MM.1S (cell line): ENCODE measurements at regions not wholly inside any gene's neighbourhood (a gene's known extent, or its start where the extent isn't known, plus 50 kb on each side); places are given as distances from the start of the nearest gene placed in this dataset.

Source experiments
- DNase-seq: peaks from one replicate; pipeline ENCODE4 v3.0.0-alpha.2; 2015
- H2AFZ ChIP-seq: fragments of 300-600 bp; sonication (generic); 2 replicates; pipeline ENCODE4 v1.6.0; 2016; ENCODE audit warnings: antibody characterized with exemption, low read length
- H3F3A ChIP-seq: fragments of 300-600 bp; sonication (generic); 2 replicates; pipeline ENCODE4 v1.6.1; 2016; ENCODE audit warnings: mild to moderate bottlenecking, antibody characterized with exemption, low read length, moderate library complexity, mixed read lengths; ENCODE audit not compliant: insufficient read depth
- H3K27ac ChIP-seq: fragments of 300-600 bp; sonication (generic); 2 replicates; pipeline ENCODE4 v1.5.1; 2016; ENCODE audit warnings: mild to moderate bottlenecking, low read length
- H3K27me3 ChIP-seq: fragments of 300-600 bp; sonication (generic); replicated peaks from 2 replicates; pipeline ENCODE4 v1.6.0; 2016; ENCODE audit warnings: low read length; ENCODE audit not compliant: insufficient read depth
- H3K36me3 ChIP-seq: fragments of 300-600 bp; sonication (generic); replicated peaks from 2 replicates; pipeline ENCODE4 v1.6.1; 2016; ENCODE audit warnings: mild to moderate bottlenecking, low read length, mixed read lengths; ENCODE audit not compliant: insufficient read depth
- H3K4me1 ChIP-seq: fragments of 300-600 bp; sonication (generic); 2 replicates; pipeline ENCODE4 v1.6.1; 2016; ENCODE audit warnings: low read length, mixed read lengths
- H3K4me2 ChIP-seq: fragments of 300-600 bp; sonication (generic); 2 replicates; pipeline ENCODE4 v1.6.0; 2016; ENCODE audit warnings: low read depth, low read length
- H3K4me3 ChIP-seq: fragments of 300-600 bp; sonication (generic); 2 replicates; pipeline ENCODE4 v1.5.1; 2016; ENCODE audit warnings: low read length, mixed read lengths
- H3K79me2 ChIP-seq: fragments of 300-600 bp; sonication (generic); 2 replicates; pipeline ENCODE4 v1.6.1; 2016; ENCODE audit warnings: mixed run types, low read length, mixed read lengths
- H3K9ac ChIP-seq: fragments of 300-600 bp; sonication (generic); 2 replicates; pipeline ENCODE4 v1.6.1; 2016; ENCODE audit warnings: low read length, mixed read lengths
- H3K9me2 ChIP-seq: fragments of 300-600 bp; sonication (generic); replicated peaks from 2 replicates; pipeline ENCODE4 v1.6.1; 2016; ENCODE audit warnings: mild to moderate bottlenecking, low read length, mixed read lengths; ENCODE audit not compliant: insufficient read depth
- H3K9me3 ChIP-seq: fragments of 300-600 bp; sonication (generic); replicated peaks from 2 replicates; pipeline ENCODE4 v1.6.1; 2016; ENCODE audit warnings: mild to moderate bottlenecking, low read length, mixed read lengths; ENCODE audit not compliant: insufficient read depth
- H4K20me1 ChIP-seq: fragments of 300-600 bp; sonication (generic); 2 replicates; pipeline ENCODE4 v1.6.1; 2016; ENCODE audit warnings: mild to moderate bottlenecking, low read length, moderate library complexity, mixed read lengths; ENCODE audit not compliant: insufficient read depth
- EZH2 ChIP-seq: fragments of 300-600 bp; sonication (generic); optimal IDR thresholded peaks from 2 replicates; pipeline ENCODE3; 2017; ENCODE audit warnings: low read depth, mild to moderate bottlenecking, antibody characterized with exemption, low read length, mixed read lengths
- EZH2phosphoT487 ChIP-seq: fragments of 300-600 bp; sonication (generic); IDR thresholded peaks from 2 replicates; pipeline ENCODE4 v1.6.1; 2018; ENCODE audit warnings: antibody characterized with exemption, low read length
- TF ChIP-seq, protein P1 (sequence below): fragments of 300-600 bp; sonication (generic); IDR thresholded peaks from 2 replicates; pipeline ENCODE4 v1.5.1; 2016; ENCODE audit warnings: antibody characterized with exemption, low read length, mixed read lengths

GRCh38 chr20:12036142-12036541, 118.4 kb downstream of the BTBD3 start:
- Histone ChIP-seq H2AFZ (no peak overlapping the region), H3K9me2 (no peaks in the 10 kb centered on the region), H3K79me2 (no peaks in the 10 kb centered on the region), H3F3A (no peaks in the 10 kb centered on the region), H3K27ac (no peak overlapping the region), H3K4me3 (no peak overlapping the region), H4K20me1 (no peaks in the 10 kb centered on the region), H3K9me3 (no peaks in the 10 kb centered on the region), H3K36me3 (no peaks in the 10 kb centered on the region), H3K4me1 (no peaks in the 10 kb centered on the region), H3K27me3 (no peaks in the 10 kb centered on the region), H3K4me2 (no peak overlapping the region), H3K9ac (no peak overlapping the region)
- DNase-seq = no peak
- TF ChIP-seq EZH2 (no peak), EZH2phosphoT487 (no peak)
- TF ChIP-seq, protein P1, sequence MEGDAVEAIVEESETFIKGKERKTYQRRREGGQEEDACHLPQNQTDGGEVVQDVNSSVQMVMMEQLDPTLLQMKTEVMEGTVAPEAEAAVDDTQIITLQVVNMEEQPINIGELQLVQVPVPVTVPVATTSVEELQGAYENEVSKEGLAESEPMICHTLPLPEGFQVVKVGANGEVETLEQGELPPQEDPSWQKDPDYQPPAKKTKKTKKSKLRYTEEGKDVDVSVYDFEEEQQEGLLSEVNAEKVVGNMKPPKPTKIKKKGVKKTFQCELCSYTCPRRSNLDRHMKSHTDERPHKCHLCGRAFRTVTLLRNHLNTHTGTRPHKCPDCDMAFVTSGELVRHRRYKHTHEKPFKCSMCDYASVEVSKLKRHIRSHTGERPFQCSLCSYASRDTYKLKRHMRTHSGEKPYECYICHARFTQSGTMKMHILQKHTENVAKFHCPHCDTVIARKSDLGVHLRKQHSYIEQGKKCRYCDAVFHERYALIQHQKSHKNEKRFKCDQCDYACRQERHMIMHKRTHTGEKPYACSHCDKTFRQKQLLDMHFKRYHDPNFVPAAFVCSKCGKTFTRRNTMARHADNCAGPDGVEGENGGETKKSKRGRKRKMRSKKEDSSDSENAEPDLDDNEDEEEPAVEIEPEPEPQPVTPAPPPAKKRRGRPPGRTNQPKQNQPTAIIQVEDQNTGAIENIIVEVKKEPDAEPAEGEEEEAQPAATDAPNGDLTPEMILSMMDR = no peak

- H4K20me1 ChIP-seq = no peaks in the 10 kb centered on the region
- H3F3A ChIP-seq = no peaks in the 10 kb centered on the region
- no peak overlapping the region for H3K4me3 ChIP-seq
- no peak for DNase-seq
- H3K9me2 ChIP-seq = no peaks in the 10 kb centered on the region
- TF ChIP-seq EZH2phosphoT487 = no peak
- TF ChIP-seq, protein P1 = no peak
- no peak overlapping the region for H2AFZ ChIP-seq
- no peaks in the 10 kb centered on the region for H3K79me2 ChIP-seq
- H3K36me3 ChIP-seq = no peaks in the 10 kb centered on the region
- H3K4me2 ChIP-seq = no peak overlapping the region
- no peak overlapping the region for H3K9ac ChIP-seq
- H3K27ac ChIP-seq = no peak overlapping the region
- H3K4me1 ChIP-seq = no peaks in the 10 kb centered on the region
- H3K27me3 ChIP-seq = no peaks in the 10 kb centered on the region
- no peaks in the 10 kb centered on the region for H3K9me3 ChIP-seq
These were observed 119.8 kb downstream of the BTBD3 start for GRCh38 chr20:12037521-12037920.

GRCh38 chr20:12040261-12040660, 122.6 kb downstream of the BTBD3 start:
- H4K20me1 ChIP-seq = no peaks in the 10 kb centered on the region
- no peaks in the 10 kb centered on the region for H3K9me3 ChIP-seq
- H3F3A ChIP-seq = no peaks in the 10 kb centered on the region
- H3K4me1 ChIP-seq = peaks cover 12% of the 10 kb centered on the region
- no peak overlapping the region for H3K9ac ChIP-seq
- no peak for DNase-seq
- H3K27ac ChIP-seq = no peak overlapping the region
- H3K79me2 ChIP-seq = no peaks in the 10 kb centered on the region
- no peaks in the 10 kb centered on the region for H3K27me3 ChIP-seq
- no peak overlapping the region for H3K4me2 ChIP-seq
- H3K4me3 ChIP-seq = no peak overlapping the region
- no peak overlapping the region for H2AFZ ChIP-seq
- no peaks in the 10 kb centered on the region for H3K36me3 ChIP-seq
- H3K9me2 ChIP-seq = no peaks in the 10 kb centered on the region
- TF ChIP-seq, protein P1 = no peak
- TF ChIP-seq EZH2phosphoT487 (no peak), EZH2 (no peak)
